Mammary epithelial cell (primary cell): ENCODE measurements at regions not wholly inside any gene's neighbourhood (a gene's known extent, or its start where the extent isn't known, plus 50 kb on each side); places are given as distances from the start of the nearest gene placed in this dataset.

Source experiments
- EZH2 ChIP-seq: IDR thresholded peaks from 2 replicates; pipeline ENCODE4 v1.6.1; 2012; ENCODE audit warnings: low read length, inconsistent platforms, borderline replicate concordance
- TF ChIP-seq, protein P1 (sequence below), 2 donors: IDR thresholded peaks in 1 of 2; conservative IDR thresholded peaks in 1 of 2; 2 replicates each; pipeline ENCODE4 v1.5.1; 2011 to 2012; ENCODE audit warnings: inconsistent platforms in 2 of 2, low read length in 2 of 2, mild to moderate bottlenecking in 2 of 2, control low read depth in 1 of 2, low read depth in 1 of 2; ENCODE audit not compliant: insufficient read depth in 1 of 2; ENCODE audit errors: extremely low read depth in 1 of 2

DNA sequence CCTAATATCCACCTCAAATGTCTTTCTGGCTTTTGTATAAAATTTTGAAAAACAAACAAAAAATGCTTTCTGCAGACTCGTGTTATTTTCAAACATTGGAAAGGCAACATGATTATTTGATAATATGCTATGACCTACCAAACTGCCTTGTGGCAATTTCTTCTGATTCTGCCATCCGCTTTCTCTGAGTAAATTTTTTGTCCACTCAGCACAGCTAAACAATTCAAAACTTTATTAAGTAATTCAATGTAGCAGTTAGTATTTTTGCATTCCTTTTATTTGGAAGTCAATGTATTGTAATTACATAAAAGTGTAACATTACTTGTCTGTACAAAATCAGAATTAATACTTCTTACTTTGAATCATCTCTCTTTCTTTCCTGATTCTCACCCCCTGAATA is 1206.6 kb upstream of the EYS start:
- TF ChIP-seq, protein P1, sequence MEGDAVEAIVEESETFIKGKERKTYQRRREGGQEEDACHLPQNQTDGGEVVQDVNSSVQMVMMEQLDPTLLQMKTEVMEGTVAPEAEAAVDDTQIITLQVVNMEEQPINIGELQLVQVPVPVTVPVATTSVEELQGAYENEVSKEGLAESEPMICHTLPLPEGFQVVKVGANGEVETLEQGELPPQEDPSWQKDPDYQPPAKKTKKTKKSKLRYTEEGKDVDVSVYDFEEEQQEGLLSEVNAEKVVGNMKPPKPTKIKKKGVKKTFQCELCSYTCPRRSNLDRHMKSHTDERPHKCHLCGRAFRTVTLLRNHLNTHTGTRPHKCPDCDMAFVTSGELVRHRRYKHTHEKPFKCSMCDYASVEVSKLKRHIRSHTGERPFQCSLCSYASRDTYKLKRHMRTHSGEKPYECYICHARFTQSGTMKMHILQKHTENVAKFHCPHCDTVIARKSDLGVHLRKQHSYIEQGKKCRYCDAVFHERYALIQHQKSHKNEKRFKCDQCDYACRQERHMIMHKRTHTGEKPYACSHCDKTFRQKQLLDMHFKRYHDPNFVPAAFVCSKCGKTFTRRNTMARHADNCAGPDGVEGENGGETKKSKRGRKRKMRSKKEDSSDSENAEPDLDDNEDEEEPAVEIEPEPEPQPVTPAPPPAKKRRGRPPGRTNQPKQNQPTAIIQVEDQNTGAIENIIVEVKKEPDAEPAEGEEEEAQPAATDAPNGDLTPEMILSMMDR (conservative IDR thresholded peaks at IDR 0.05 in 1 of 2, IDR thresholded peaks at IDR 0.05 in 1 of 2; ENCODE audit: extremely low read depth in 1 of 2, insufficient read depth in 1 of 2, low read depth in 1 of 2, low read length in 2 of 2): no peak
- TF ChIP-seq EZH2: no peak
